GM21825 (cell line): ENCODE measurements at regions not wholly inside any gene's neighbourhood (a gene's known extent, or its start where the extent isn't known, plus 50 kb on each side); places are given as distances from the start of the nearest gene placed in this dataset.
"Not testable (repeated sequence)": the region's sequence is repeated elsewhere in the genome, so short reads cannot be mapped to it uniquely, and the experiment has no call there.

Experiments used
- ATAC-seq: cut with Tn5 transposase; IDR thresholded peaks from one replicate; pipeline ENCODE4 v1.9.1; 2021; ENCODE audit warnings: mild to moderate bottlenecking, moderate library complexity; ENCODE audit not compliant: unreplicated experiment

DNA sequence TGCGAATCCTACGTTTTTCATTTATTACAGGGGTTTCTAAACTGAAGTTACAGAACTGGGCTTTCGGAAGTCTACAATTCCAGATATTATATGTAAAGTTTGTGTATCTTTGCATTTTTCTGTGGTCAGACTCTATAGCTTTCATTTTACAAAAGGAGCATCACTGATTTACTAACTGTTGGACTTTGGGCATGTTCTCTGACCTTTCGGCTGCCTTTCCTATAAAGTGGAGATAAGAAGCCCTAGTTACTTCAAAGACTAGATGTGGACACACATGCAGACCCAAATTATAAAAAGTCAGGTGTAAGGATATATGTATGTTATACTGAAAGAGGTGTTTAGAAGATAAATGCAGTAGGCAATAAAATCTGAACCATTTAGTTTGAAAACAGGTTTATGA, 126.6 kb upstream of the PRKCQ start:
- no peak for ATAC-seq

DNA sequence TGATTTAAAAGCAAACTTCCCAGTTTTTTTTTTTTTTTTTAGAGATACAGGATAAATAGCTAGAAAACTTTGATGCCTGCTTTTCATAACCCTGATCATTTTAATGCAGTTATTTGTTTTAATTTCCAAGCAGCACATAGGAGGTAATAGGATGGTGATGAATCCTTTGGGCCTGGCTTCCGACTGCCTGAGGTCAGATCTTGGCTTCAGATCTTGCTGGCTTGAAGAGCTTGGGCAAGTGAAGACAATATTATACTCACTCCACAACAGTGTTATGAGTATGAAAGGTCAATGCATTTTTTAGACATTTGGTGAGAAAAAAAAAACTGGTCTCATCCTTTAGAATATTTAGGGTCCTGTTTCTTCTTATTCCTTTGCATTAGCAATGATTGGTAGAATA, 124.8 kb upstream of the PRKCQ start:
- no peak for ATAC-seq

DNA sequence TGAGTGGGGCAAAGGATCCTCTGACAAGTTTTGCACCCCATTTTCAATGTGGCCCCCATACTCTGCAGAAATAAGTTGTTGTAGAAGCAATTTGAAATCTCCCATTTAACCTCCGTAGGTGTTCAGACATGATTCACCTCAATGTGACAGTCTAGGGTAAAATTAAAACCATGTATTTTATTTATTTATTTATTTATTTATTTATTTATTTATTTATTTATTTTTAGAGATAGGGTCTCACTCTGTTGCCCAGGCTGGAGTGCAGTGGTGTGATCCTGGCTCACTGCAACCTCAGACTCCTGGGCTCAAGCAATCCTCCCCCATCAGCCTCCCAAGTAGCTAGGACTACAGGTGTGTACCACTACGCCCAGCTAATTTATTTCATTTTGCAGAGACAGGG, 122.8 kb upstream of the PRKCQ start:
- not testable (repeated sequence) for ATAC-seq

DNA sequence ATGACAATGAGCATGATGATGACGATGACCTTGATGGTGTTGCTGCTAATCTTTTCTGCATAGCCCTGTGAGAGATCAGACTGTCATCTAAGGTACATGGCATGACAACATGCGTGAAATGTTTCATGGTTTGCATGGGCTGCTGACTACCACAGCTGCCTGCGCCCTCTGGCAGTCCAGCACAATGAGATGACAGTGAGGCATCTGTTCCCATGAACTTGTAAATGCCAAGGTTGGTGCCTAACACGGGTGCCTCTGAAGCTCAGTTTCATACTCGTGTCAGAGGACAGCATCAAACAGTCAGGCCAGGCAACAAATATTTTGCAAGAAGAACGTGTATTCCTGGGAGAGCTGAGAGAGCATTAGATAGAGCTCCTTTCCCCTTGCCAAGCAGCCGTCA, 122.0 kb upstream of the PRKCQ start:
- no peak for ATAC-seq

GRCh38 chr10:6701289-6701688, 121.2 kb upstream of the PRKCQ start:
- no peak for ATAC-seq

- ATAC-seq, result no peak
Measured at GRCh38 chr10:6700066-6700465, 120.0 kb upstream of the PRKCQ start.

DNA sequence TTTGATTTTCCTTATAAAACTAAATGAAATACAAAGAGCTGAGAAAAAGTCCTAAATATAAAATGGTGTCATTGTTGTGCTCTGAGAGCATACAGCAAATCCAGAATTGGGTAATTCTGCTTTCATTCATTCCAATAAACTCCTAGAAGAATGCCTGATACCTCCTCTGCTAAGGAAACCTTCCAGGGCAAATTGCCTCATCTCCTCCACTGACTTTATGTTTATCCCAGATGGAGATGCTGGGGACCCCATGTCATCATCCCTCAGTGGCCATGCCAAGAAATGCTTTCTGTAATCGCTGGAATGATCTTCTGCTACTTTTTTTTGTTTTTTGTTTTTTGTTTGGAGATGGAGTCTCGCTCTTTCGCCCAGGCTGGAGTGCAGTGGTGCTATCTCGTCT, 119.3 kb upstream of the PRKCQ start:
- ATAC-seq, result no peak

DNA sequence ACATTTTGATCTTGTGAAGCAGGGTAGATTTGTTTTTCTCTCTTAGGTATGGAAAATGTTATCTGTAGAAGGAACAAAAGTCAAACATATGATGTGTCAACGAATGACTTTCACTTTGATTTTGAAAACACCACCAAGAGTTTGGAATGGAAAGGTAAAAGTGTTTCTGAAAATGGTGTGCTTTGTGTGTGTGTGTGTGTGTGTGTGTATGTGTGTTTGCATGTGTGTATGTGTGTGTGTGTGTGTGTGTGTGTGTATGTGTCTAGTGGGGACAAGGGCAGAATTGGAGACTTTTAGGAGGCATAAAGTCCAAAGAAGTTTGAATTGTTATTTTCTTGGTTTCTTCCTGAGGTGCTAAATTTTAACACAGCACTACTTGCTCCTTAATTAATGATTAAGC, 115.4 kb upstream of the PRKCQ start:
- ATAC-seq, result no peak

DNA sequence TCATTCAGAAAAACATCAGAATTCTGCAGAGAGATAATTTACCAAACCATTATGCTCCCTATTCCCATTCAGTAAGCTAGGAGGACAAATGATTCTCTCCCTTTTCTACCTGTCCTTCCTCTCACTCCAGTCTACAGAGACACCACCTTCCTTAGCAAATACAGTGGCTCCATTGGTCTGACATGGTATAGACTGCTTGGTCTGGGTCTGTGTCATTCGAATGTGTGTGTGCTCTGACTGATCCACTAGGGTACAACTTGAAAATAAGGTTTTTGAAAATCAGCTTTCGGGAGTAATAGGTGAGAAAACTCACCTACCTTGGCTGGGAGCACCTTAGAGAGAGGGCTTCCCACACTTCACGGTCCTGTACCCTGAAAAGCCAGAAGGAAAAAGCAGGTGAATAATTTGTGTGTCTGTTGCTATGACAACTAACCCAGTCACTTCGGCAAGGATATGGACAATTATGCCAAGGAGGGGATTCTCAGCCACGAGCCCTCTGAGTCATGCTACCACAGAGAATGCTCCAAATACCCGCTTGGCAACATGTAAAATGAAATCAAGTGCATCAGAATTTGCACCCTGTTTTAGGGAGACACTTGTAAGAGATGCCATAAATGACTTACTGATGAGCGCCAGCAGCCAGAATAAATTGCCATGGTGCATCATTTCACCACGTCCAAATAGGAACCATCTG, 114.5 kb upstream of the PRKCQ start:
- no peak for ATAC-seq

DNA sequence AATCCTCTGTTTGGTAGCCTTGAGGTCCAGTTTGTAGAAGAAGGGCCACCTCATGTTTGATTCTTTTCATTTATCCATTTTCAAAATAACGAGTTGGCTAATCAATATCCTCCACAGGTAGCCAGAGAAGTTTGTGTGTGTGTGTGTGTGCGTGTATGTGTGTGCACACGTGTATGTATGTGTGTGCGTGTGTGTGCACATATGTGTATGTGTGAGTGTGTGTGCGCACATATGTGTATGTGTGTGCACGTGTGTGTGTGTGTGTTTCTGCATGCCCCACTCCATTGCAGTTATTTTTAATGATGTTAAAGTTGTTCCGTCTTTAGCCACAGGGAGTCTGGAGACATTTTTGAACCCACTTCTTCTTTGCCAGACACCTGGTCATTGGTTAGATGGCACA, 112.8 kb upstream of the PRKCQ start:
- no peak for ATAC-seq

DNA sequence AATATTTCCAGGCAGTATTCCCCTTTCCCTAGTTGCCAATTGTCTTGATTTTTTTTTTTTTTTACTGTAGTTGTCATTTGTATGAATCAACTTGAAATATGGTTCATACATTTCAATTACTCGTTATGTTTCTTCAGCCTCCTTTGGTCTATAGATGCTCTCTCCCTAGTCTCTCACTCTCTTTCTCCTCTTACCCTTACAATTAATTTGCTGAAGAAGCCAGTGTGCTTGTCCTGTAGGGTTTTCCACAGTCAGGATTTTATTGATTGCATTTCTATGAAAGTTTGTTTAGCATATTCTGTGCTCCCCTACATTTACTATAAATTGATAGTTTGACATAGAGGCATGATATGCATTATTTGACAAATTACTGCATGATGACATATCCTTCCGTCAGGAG, 112.0 kb upstream of the PRKCQ start:
- no peak for ATAC-seq

- ATAC-seq, result no peak
Measured at GRCh38 chr10:6689036-6689435, 109.0 kb upstream of the PRKCQ start.

- ATAC-seq, result no peak
Measured at GRCh38 chr10:6680735-6681134, 100.7 kb upstream of the PRKCQ start.

GRCh38 chr10:6678956-6679355, 98.9 kb upstream of the PRKCQ start:
- ATAC-seq, result no peak

- no peak for ATAC-seq
Measured at GRCh38 chr10:6678211-6678803, 98.2 kb upstream of the PRKCQ start.

DNA sequence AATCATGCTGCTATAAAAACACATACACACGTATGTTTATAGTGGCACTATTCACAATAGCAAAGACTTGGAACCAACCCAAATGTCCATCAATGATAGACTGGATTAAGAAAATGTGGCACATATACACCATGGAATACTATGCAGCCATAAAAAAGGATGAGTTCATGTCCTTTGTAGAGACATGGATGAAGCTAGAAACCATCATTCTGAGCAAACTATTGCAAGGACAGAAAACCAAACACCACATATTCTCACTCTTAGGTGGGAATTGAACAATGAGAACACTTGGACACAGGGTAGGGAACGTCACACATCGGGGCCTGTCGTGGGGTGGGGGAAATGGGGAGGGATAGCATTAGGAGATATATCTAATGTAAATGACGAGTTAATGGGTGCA, 97.1 kb upstream of the PRKCQ start:
- ATAC-seq, result not testable (repeated sequence)

DNA sequence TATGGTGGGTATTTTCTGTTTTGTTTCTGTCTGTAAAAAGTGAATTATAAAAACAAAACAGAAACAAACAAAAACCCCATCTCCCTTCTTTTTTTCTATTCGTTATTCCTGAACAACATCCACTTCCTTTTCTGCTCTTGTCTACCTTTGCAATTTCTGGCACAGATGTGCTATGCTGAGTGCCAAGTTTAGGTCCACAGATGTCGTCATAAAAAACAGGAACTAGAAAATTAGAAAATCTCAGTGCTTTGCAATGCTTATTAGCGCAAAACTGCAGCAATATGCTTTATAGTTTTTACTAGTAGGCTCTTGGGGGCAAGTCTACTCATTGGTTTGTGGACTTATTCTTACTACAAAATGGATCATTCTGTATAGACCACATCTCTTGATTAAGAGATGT, 94.2 kb upstream of the PRKCQ start:
- ATAC-seq, result no peak

GRCh38 chr10:6671976-6672375, 91.9 kb upstream of the PRKCQ start:
- no peak for ATAC-seq

- no peak for ATAC-seq
Measured at GRCh38 chr10:6669269-6669859, 89.3 kb upstream of the PRKCQ start.

DNA sequence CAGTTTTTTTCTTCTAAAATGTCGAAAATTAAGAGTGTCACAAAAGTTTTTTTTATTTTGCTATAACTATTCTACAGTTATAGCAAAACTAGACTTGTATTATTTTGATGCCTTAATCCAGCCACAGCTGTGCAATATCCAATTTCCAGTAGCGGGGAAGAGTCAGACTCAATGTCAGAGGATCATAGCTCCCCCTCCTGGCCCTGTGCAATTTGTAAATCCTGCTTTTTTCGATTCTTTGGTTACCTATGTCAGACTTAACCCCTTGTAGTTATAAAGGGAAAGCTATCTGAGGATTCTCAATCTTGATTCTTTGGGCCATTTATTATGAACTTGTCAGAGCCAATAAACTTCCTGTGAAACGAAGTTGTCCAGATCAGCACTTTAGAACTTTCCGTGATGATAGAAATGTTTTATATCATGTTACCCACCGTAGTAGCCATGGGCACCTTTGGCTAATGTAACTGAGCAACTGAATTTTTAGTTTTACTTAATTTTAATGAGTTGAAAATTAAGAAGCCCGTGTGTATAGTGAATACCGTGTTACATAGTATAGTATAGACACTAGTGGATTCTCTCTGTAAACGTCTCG, 87.7 kb upstream of the PRKCQ start:
- no peak for ATAC-seq

- no peak for ATAC-seq
Measured at GRCh38 chr10:6667150-6667549, 87.1 kb upstream of the PRKCQ start.

DNA sequence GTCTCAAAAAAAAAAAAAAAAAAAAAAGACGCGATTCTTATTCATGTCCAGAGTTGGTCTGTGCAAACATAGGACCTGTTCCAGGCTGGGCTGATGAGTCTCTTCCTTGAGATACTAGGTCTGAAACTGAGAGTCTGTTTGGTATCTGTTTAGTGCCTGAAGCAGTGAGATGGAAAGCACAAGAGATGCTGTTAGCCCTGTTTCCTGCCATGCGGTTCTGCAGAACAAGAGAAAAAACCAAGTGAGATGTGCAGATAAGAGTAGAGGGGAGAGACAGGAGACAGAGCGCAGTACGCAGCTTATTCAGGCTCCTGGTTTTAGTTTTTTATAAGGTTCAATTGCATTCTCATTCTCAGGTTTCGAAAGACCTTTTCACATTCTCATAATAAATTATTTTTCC, 85.8 kb upstream of the PRKCQ start:
- no peak for ATAC-seq
